HepG2 (cell line): ENCODE measurements at regions not wholly inside any gene's neighbourhood (a gene's known extent, or its start where the extent isn't known, plus 50 kb on each side); places are given as distances from the start of the nearest gene placed in this dataset.

Experiments
- ATAC-seq: fragments of 200-7000 bp; cut with Tn5 transposase; 3 replicates; pipeline ENCODE4 v1.9.1; 2020; ENCODE audit warnings: mild to moderate bottlenecking, moderate library complexity
- BruUV-seq: library from RNA; stranded (reverse); fragments of 400-500 nt; replicated peaks from 2 replicates; lab custom pipeline; 2021; lab: Mats Ljungman, UMichigan
- CTCF ChIA-PET: fragments of 300-600 bp; formaldehyde crosslinking; extraction: SDS; loops from one replicate; lab custom pipeline; 2021; ENCODE audit warnings: low total read pairs, inconsistent platforms, low intra/inter-chr PET ratio; lab: Yijun Ruan, JAX
- POLR2A ChIA-PET: fragments of 350-600 bp; sonication (Branson Sonifier 250); formaldehyde crosslinking; loops from one replicate; lab custom pipeline; 2020; ENCODE audit warnings: antibody characterized with exemption, inconsistent platforms; lab: Yijun Ruan, JAX
- DNase-seq: peaks from one replicate; pipeline ENCODE4 v3.0.0-alpha.2; 2015; ENCODE audit warnings: low spot score
- FAIRE-seq: peaks from 3 replicates; lab custom pipeline; 2011; peaks lifted over from hg19 to GRCh38; lab: Jason Lieb, UNC
- H2AFZ ChIP-seq: one replicate; pipeline ENCODE4 v1.6.1; 2011; ENCODE audit warnings: low read length, inconsistent platforms
- H3K27ac ChIP-seq: fragments of 300-600 bp; 3 replicates; pipeline ENCODE4 v1.8.0; 2011; ENCODE audit warnings: mixed run types, mild to moderate bottlenecking, mixed read lengths, low read length, inconsistent platforms; ENCODE audit not compliant: insufficient read depth; ENCODE audit errors: extremely low read length
- H3K27me3 ChIP-seq, 2 experiments: fragments of 200-600 bp in 1 of 2; 2 replicates in 1 of 2; 3 replicates in 1 of 2; pipeline versions ENCODE4 v1.6.0 to v1.8.0; 2011; ENCODE audit warnings: low read length in 2 of 2, mild to moderate bottlenecking in 2 of 2, moderate library complexity in 2 of 2, inconsistent platforms in 1 of 2; ENCODE audit not compliant: insufficient read depth in 2 of 2, control insufficient read depth in 1 of 2
- H3K36me3 ChIP-seq, 2 experiments: fragments of 200-600 bp in 1 of 2; replicated peaks in 1 of 2; 2 replicates in 1 of 2; 3 replicates in 1 of 2; pipeline versions ENCODE4 v1.5.1 to v1.8.0; 2011; ENCODE audit warnings: low read length in 2 of 2, inconsistent platforms in 1 of 2; ENCODE audit not compliant: insufficient read depth in 2 of 2, control insufficient read depth in 1 of 2
- H3K4me1 ChIP-seq: 2 replicates; pipeline ENCODE4 v1.5.1; 2012; ENCODE audit warnings: low read length, inconsistent platforms; ENCODE audit not compliant: insufficient read depth
- H3K4me2 ChIP-seq: 2 replicates; pipeline ENCODE4 v1.6.0; 2011; ENCODE audit warnings: low read depth, low read length, inconsistent platforms
- H3K4me3 ChIP-seq, 3 experiments: fragments of 200-600 bp in 1 of 3; sonication (generic), shearing (Covaris generic) in 1 of 3; replicated peaks in 1 of 3; 2 replicates each; pipeline ENCODE4 v1.5.1; 2011 to 2016; ENCODE audit warnings: low read length in 3 of 3, inconsistent platforms in 2 of 3, low read depth in 2 of 3, mild to moderate bottlenecking in 2 of 3, control low read depth in 1 of 3, mixed read lengths in 1 of 3; ENCODE audit not compliant: insufficient read depth in 1 of 3
- H3K79me2 ChIP-seq: one replicate; pipeline ENCODE4 v1.6.1; 2011; ENCODE audit warnings: low read length, inconsistent platforms; ENCODE audit not compliant: insufficient read depth
- H3K9ac ChIP-seq: 2 replicates; pipeline ENCODE4 v1.6.0; 2011; ENCODE audit warnings: mild to moderate bottlenecking, low read depth, low read length, inconsistent platforms; ENCODE audit not compliant: insufficient read depth
- H3K9me3 ChIP-seq: 2 replicates; pipeline ENCODE4 v1.5.1; 2012; ENCODE audit warnings: mild to moderate bottlenecking, low read length
- H4K20me1 ChIP-seq: 2 replicates; pipeline ENCODE4 v1.6.0; 2011; ENCODE audit warnings: inconsistent platforms, mild to moderate bottlenecking, low read length, moderate library complexity; ENCODE audit not compliant: insufficient read depth
- KDM6A ChIP-seq: IDR thresholded peaks from 2 replicates; pipeline ENCODE4 v1.6.1; 2016; ENCODE audit warnings: low read depth
- NKX3-1 ChIP-seq: sonication (generic); formaldehyde crosslinking; IDR thresholded peaks from 2 replicates; pipeline ENCODE4 v1.5.0; 2020; ENCODE audit warnings: missing genetic modification reagents
- ZNF879 ChIP-seq: sonication (generic); formaldehyde crosslinking; IDR thresholded peaks from 2 replicates; pipeline ENCODE4 v1.8.1; 2023; ENCODE audit warnings: missing genetic modification reagents
- WGBS: methylation state at CpG from one replicate; pipeline ENCODE4 v1.1.6; 2017; ENCODE audit warnings: low lambda C conversion rate; 5-methylcytosine and 5-hydroxymethylcytosine counted together
- in situ Hi-C: cut with HindIII; loops from 2 replicates; pipeline ENCODE4 v1.10.0; 2017; ENCODE audit warnings: low pct_unique_long_range_greater_than_20kb; ENCODE audit not compliant: extremely low pct_ligation_motif_present
- intact Hi-C: fragments of 100-400 bp; cut with micrococcal nuclease; formaldehyde crosslinking; loops from one replicate; pipeline ENCODE4 v1.10.0; 2022; ENCODE audit not compliant: unreplicated experiment
- TF ChIP-seq, protein P1 (sequence below): sonication (generic); formaldehyde crosslinking; IDR thresholded peaks from 2 replicates; pipeline ENCODE4 v1.4.0; 2020; ENCODE audit warnings: mild to moderate bottlenecking, missing genetic modification reagents

DNA sequence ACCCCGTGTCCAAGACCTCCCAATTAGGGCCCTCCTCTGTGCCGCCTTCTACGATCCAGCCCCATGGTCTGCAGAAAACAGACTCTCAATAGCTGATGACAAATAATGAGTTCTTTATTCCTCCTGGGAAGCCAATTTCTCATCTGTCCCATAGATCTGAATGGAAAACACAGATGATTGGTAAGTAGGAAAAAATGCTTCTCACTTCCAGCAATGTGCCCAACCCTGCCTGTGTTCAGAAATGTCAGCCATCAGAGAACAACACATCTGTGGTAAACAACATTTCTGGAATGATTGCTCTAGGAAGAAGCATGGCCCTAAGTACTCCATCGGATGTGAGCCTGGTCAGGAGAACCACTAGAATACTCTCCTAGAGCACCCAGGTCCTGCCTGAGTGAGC, 240.5 kb upstream of the HES1 start:
- CTCF ChIA-PET: no interaction called here

More for the DNA sequence above, 240.5 kb upstream of the HES1 start:
- Histone ChIP-seq H3K9me3 (no peaks in the 10 kb centered on the region), H2AFZ (no peak overlapping the region), H3K4me3 (no peak overlapping the region)
- FAIRE-seq: no peak
- in situ Hi-C loops: no loop called here
- TF ChIP-seq KDM6A (CRISPR knock-in tag) (no peak), NKX3-1 (CRISPR knock-in tag) (no peak), ZNF879 (no peak)
- TF ChIP-seq, protein P1, sequence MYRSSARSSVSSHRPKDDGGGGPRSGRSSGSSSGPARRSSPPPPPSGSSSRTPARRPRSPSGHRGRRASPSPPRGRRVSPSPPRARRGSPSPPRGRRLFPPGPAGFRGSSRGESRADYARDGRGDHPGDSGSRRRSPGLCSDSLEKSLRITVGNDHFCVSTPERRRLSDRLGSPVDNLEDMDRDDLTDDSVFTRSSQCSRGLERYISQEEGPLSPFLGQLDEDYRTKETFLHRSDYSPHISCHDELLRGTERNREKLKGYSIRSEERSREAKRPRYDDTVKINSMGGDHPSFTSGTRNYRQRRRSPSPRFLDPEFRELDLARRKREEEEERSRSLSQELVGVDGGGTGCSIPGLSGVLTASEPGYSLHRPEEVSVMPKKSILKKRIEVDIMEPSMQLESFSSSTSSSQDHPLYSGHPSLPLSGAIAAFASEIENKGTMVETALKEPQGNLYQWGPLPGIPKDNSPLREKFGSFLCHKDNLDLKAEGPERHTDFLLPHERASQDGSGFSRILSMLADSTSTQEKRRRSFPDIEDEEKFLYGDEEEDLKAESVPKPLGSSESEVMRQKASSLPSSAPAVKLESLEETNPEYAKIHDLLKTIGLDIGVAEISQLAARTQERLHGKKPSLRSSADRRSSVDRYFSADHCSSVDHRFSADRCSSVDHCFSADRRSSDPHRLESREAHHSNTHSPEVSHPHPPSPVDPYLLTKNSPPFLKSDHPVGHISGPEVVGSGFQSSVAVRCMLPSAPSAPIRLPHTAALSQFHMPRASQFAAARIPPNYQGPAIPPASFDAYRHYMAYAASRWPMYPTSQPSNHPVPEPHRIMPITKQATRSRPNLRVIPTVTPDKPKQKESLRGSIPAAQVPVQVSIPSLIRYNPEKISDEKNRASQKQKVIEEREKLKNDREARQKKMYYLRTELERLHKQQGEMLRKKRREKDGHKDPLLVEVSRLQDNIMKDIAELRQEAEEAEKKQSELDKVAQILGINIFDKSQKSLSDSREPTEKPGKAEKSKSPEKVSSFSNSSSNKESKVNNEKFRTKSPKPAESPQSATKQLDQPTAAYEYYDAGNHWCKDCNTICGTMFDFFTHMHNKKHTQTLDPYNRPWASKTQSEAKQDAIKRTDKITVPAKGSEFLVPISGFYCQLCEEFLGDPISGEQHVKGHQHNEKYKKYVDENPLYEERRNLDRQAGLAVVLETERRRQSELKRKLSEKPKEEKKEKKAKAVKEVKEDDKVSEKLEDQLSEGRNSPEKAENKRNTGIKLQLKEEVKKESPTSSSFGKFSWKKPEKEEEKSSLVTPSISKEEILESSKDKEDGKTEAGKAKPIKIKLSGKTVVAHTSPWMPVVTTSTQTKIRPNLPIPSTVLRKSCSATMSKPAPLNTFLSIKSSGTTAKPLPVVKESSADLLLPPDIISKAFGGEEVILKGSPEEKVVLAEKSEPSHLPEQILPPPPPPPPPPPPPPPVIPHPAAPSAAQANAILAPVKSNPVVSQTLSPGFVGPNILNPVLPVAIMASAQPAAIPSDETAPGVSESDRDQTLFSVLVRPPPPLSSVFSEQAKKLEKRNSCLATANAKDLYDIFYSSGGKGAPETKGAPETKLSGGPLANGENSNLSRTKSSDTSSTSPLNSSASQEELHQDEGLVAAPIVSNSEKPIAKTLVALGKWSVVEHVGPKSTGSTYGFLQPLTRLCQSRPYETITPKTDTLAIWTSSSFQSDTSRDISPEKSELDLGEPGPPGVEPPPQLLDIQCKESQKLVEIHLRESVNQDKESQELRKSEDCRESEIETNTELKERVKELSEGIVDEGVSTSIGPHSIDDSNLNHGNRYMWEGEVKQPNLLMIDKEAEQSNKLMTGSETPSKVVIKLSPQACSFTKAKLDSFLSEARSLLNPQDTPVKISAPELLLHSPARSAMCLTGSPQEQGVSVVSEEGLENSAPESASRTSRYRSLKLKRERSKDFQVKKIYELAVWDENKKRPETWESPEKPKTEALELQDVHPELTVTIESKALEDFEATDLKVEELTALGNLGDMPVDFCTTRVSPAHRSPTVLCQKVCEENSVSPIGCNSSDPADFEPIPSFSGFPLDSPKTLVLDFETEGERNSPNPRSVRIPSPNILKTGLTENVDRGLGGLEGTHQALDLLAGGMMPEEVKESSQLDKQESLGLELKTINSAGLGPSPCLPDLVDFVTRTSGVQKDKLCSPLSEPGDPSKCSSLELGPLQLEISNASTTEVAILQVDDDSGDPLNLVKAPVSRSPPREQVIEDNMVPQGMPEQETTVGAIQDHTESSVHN (CRISPR knock-in tag): no peak
- TF ChIP-seq, all 625 proteins: peak for 0
- no peak overlapping the region for H3K9ac ChIP-seq
- 73% methylated on average over 4 of the region's 4 CpGs for WGBS
- no peaks in the 10 kb centered on the region for H4K20me1 ChIP-seq
- no TSS peak for BruUV-seq
- no peaks in the 10 kb centered on the region for H3K4me1 ChIP-seq
- POLR2A ChIA-PET: no interaction called here
- H3K27me3 ChIP-seq: peaks cover 2 to 23% of the 10 kb centered on the region in 2 experiments; a peak in 2 of 5 replicates
- ATAC-seq (no peak), DNase-seq (no peak)
- H3K79me2 ChIP-seq: no peaks in the 10 kb centered on the region
- H3K4me2 ChIP-seq: no peak overlapping the region
- no peak overlapping the region for H3K27ac ChIP-seq
- H3K36me3 ChIP-seq: no peaks in the 10 kb centered on the region
- intact Hi-C loops: no loop called here
